Transverse colon (tissue), 4 donors: ENCODE measurements at regions not wholly inside any gene's neighbourhood (a gene's known extent, or its start where the extent isn't known, plus 50 kb on each side); places are given as distances from the start of the nearest gene placed in this dataset.

Source experiments
- DNase-seq: peaks from one replicate; pipeline ENCODE4 v3.0.0-alpha.2; 2019
- H3K27ac ChIP-seq, 4 donors: fragments of 200-600 bp; sonication (generic); 2 replicates each; pipeline ENCODE4 v1.5.1; 2016 to 2018; ENCODE audit warnings: inconsistent platforms in 4 of 4
- H3K27me3 ChIP-seq: fragments of 200-600 bp; sonication (generic); 2 replicates; pipeline ENCODE4 v1.5.1; 2017; ENCODE audit warnings: inconsistent platforms
- H3K36me3 ChIP-seq, 4 donors: fragments of 200-600 bp; sonication (generic); 2 replicates each; pipeline ENCODE4 v1.5.1; 2017 to 2019; ENCODE audit warnings: inconsistent platforms in 4 of 4
- H3K4me1 ChIP-seq, 4 donors: fragments of 200-600 bp; sonication (generic); 2 replicates each; pipeline ENCODE4 v1.5.1; 2017 to 2020; ENCODE audit warnings: inconsistent platforms in 4 of 4
- H3K4me3 ChIP-seq, 4 donors: fragments of 200-600 bp; sonication (generic); 1 replicate in 1 of 4; 2 replicates in 3 of 4; pipeline versions ENCODE4 v1.5.1 to v1.6.1; 2017 to 2019; ENCODE audit warnings: inconsistent platforms in 4 of 4
- H3K9me3 ChIP-seq, 2 donors: fragments of 200-600 bp; sonication (generic); 2 replicates each; pipeline ENCODE4 v1.5.1; 2017 to 2019; ENCODE audit warnings: inconsistent platforms in 2 of 2
- EP300 ChIP-seq: sonication (generic); formaldehyde crosslinking; IDR thresholded peaks from one replicate; pipeline ENCODE4 v1.6.1; 2017; ENCODE audit warnings: antibody characterized with exemption, low read depth
- POLR2A ChIP-seq: fragments of 450-650 bp; IDR thresholded peaks from one replicate; pipeline ENCODE4 v1.6.1; 2016; ENCODE audit warnings: antibody characterized with exemption, mild to moderate bottlenecking, moderate library complexity
- POLR2AphosphoS5 ChIP-seq, 3 donors: sonication (generic); formaldehyde crosslinking; IDR thresholded peaks; one replicate each; pipeline ENCODE4 v1.6.1; 2016; ENCODE audit warnings: antibody characterized with exemption in 3 of 3
- WGBS, 2 donors: methylation state at CpG; one replicate each; pipeline ENCODE4 v1.1.5; 2018; ENCODE audit warnings: low coverage in 1 of 2; 5-methylcytosine and 5-hydroxymethylcytosine counted together
- in situ Hi-C, 4 donors: fragments of 200-750 bp; cut with MboI; loops; one replicate each; pipeline versions ENCODE4 v1.15.0 to v1.15.1; 2017; ENCODE audit warnings: low sequenced_read_pairs in 3 of 4, low pct_ligation_motif_present in 1 of 4, low pct_unique_long_range_greater_than_20kb in 1 of 4
- intact Hi-C: fragments of 100-400 bp; cut with DNase I; formaldehyde crosslinking; loops from one replicate; pipeline ENCODE4 v1.15.1; 2023; ENCODE audit warnings: low total_unique reads
- TF ChIP-seq, protein P1 (sequence below), 5 experiments: fragments of 200-600 bp in 3 of 5; fragments of 450-650 bp in 2 of 5; sonication (generic) in 3 of 5; IDR thresholded peaks; 1 replicate in 2 of 5; 2 replicates in 3 of 5; pipeline ENCODE4 v1.5.1; 2016 to 2017; ENCODE audit warnings: antibody characterized with exemption in 5 of 5, inconsistent platforms in 3 of 5, mild to moderate bottlenecking in 2 of 5, moderate library complexity in 1 of 5

GRCh38 chr10:83617172-83617571, 522.1 kb upstream of the GHITM start:
- no peak overlapping the region for H3K4me3 ChIP-seq
- H3K27ac ChIP-seq = no peak overlapping the region
- H3K9me3 ChIP-seq = no peaks in the 10 kb centered on the region
- DNase-seq = no peak
- intact Hi-C loops = no loop called here
- no peaks in the 10 kb centered on the region for H3K36me3 ChIP-seq
- H3K27me3 ChIP-seq = no peaks in the 10 kb centered on the region
- no peak for TF ChIP-seq EP300
- TF ChIP-seq POLR2A = no peak
- TF ChIP-seq POLR2AphosphoS5 (IDR thresholded peaks at IDR 0.05) = no peak
- TF ChIP-seq, protein P1, sequence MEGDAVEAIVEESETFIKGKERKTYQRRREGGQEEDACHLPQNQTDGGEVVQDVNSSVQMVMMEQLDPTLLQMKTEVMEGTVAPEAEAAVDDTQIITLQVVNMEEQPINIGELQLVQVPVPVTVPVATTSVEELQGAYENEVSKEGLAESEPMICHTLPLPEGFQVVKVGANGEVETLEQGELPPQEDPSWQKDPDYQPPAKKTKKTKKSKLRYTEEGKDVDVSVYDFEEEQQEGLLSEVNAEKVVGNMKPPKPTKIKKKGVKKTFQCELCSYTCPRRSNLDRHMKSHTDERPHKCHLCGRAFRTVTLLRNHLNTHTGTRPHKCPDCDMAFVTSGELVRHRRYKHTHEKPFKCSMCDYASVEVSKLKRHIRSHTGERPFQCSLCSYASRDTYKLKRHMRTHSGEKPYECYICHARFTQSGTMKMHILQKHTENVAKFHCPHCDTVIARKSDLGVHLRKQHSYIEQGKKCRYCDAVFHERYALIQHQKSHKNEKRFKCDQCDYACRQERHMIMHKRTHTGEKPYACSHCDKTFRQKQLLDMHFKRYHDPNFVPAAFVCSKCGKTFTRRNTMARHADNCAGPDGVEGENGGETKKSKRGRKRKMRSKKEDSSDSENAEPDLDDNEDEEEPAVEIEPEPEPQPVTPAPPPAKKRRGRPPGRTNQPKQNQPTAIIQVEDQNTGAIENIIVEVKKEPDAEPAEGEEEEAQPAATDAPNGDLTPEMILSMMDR (IDR thresholded peaks at IDR 0.05) = no peak
- no peaks in the 10 kb centered on the region for H3K4me1 ChIP-seq
- in situ Hi-C loops = no loop called here
- WGBS, 2 donors = 20 to 65% methylated on average over 1 of the region's 1 CpG

- no peak for DNase-seq
- Histone ChIP-seq H3K27ac (no peak overlapping the region), H3K36me3 (no peaks in the 10 kb centered on the region), H3K27me3 (no peaks in the 10 kb centered on the region), H3K4me3 (no peak overlapping the region), H3K9me3 (no peaks in the 10 kb centered on the region), H3K4me1 (no peaks in the 10 kb centered on the region)
- WGBS, 2 donors = 33 to 36% methylated on average over 4 to 5 of the region's 5 CpGs
- in situ Hi-C loops = no loop called here
- TF ChIP-seq, protein P1 (IDR thresholded peaks at IDR 0.05) = no peak
- intact Hi-C loops = no loop called here
These were observed 521.4 kb upstream of the GHITM start for GRCh38 chr10:83617692-83618545.

DNA sequence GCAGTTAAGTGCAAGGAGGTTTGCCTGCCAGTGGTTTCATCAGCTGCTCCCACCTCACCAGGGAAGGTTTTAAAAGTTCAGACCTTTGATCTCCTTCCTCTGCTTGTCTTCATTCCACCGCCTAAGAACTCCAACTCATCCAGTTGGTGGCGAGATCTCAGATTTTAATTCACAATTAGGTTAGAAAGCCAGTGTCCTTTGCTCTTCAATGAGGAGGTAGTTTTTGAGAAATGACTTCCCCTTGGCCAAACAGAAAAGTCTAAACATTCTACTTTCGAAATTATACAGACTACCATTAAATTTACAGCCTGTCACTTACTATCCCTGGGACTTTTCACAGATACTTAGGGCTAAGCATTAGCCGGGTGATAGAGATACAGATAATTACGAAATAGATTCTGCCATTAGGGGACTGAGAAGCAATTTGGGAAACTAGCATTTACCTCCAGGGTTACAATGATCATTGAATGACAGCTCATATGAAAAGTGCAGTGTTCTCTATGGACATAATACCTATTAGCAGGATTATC, 513.4 kb upstream of the GHITM start:
- TF ChIP-seq POLR2A (no peak), EP300 (no peak), POLR2AphosphoS5 (IDR thresholded peaks at IDR 0.05) (no peak)
- TF ChIP-seq, protein P1 (IDR thresholded peaks at IDR 0.05) = no peak
- in situ Hi-C loops (no loop called here), intact Hi-C loops (no loop called here)
- no peaks in the 10 kb centered on the region for H3K27me3 ChIP-seq
- H3K9me3 ChIP-seq = no peaks in the 10 kb centered on the region
- H3K36me3 ChIP-seq = no peaks in the 10 kb centered on the region
- 49 to 55% methylated on average over 4 to 5 of the region's 5 CpGs for WGBS, 2 donors
- H3K27ac ChIP-seq = no peak overlapping the region
- H3K4me1 ChIP-seq = no peaks in the 10 kb centered on the region
- DNase-seq = no peak
- H3K4me3 ChIP-seq = no peak overlapping the region

- Histone ChIP-seq H3K4me3 (no peak overlapping the region), H3K4me1 (no peaks in the 10 kb centered on the region), H3K27me3 (no peaks in the 10 kb centered on the region), H3K36me3 (no peaks in the 10 kb centered on the region), H3K9me3 (no peaks in the 10 kb centered on the region), H3K27ac (no peak overlapping the region)
- intact Hi-C loops = no loop called here
- in situ Hi-C loops = no loop called here
- DNase-seq = no peak
- TF ChIP-seq, protein P1 (IDR thresholded peaks at IDR 0.05) = no peak
- TF ChIP-seq POLR2AphosphoS5 (IDR thresholded peaks at IDR 0.05) (no peak), EP300 (no peak), POLR2A (no peak)
These were observed 506.6 kb upstream of the GHITM start for GRCh38 chr10:83632701-83633100.
